ENCODE measurements at regions not wholly inside any gene's neighbourhood (a gene's known extent, or its start where the extent isn't known, plus 50 kb on each side); places are given as distances from the start of the nearest gene placed in this dataset.

DNA sequence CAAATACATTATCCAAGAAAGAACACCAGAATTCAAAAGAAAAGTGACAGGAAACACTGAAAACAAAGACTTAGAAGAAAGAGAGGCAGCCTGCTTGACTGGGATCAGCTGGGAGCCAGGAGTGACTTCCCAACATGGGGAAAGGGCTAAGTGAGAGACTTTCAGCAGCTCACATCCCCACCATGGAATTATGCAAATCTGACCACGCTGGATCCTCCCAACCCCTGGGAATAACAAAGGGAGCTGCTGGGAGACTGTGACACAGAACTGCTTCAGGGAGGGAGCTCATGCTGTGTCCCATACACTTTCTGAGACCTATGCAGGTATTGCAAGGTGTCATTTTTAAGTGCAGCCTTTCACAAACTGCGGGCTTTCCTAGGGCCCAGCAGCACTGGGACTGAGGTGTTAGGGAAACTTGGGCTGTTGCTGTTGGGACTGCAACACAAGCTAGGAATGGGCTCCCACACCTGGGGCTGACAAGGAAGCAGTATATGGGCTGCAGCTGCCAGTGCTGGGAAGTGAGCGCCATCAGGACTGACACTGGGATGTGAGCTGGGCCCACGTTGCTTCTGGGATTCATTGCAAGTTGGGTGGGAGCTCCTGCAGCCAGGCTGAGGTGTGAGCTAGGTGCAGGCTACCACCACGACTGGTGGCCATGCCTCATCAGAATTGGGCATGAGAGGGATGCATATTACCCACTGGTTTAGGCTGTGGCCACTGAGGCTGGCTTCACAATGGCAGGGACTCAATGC lies 139.1 kb downstream of the KDR start:
- DNase-seq = no peak

DNA sequence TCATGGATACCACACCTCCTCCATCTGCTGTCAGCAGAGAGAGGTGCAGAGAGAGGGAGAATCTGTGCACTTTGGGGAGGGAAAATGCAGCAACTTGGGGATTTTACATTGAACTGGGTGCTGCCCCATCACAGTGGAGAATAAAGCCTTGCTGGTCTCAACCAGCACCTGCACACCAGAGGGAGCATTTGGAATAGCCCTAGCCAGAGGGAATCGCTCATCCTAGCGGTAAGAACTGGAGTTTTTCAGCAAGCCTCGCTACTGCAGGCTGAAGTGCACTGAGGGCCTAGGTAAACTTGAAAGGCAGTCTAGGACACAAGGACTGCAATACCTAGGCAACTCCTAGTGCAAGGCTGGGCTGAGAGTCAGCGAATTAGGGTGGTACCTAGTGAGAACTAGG lies 148.7 kb downstream of the KDR start:
- no peak for DNase-seq

DNA sequence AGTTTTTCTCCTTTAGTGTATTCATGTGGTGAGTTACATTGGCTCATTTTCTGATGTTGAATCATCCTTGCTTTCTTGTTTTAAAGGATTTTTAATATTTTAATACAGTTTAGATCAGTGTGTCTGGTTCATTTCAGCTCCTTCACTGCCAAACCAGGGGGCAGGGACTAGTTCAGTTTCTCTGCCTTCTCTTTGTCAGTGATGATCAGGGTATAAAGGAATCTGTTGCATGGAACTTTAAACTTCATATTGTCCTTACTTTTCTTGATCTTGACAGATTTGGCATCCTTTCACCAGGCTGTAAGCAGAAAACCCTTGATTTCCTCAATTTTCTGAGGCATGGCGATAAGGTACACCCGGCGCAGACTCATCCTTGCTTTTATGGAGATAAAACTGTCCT lies 149.4 kb downstream of the KDR start:
- no peak for DNase-seq

DNA sequence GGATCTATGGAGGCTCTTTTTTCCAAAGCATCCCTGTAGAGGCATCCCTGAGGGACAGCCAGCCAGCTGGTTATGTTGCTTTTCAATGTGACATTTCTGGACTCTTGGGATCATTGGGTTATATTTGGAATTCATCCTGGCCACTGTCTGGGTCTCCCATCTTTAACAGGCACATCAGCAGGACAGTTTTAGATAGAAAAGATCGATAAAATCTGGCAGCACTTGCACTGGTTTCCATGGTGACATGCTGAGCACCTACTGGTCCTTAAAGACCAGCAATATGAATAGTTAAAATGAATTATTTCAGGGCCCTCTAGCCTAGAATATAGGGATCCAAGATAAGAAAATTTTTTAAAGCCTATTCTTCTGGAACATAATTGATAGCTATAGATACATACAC lies 151.6 kb downstream of the KDR start:
- DNase-seq = no peak

DNA sequence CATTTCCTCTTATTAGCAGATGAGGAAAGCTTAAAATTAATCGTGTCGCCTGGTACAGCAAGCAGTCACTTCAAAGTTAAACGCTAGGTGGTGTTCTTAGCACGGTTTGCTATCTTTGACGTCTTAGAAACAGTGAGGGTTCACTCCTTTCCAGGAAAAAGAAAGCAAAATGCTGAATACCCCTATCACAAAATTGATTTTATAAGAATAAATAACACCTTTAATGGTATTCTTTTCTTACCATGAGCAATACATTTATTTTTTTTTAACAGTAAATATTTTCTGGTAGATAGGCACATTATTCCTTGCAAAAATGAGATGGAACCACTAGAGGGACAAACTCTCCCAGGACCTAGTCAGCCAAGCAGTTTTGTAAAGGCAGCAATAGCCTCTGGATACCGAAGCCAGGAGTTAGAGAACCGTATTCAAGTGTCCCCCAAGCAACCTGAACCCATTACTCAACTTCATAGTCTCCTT lies 153.9 kb downstream of the KDR start:
- DNase-seq = no peak

DNA sequence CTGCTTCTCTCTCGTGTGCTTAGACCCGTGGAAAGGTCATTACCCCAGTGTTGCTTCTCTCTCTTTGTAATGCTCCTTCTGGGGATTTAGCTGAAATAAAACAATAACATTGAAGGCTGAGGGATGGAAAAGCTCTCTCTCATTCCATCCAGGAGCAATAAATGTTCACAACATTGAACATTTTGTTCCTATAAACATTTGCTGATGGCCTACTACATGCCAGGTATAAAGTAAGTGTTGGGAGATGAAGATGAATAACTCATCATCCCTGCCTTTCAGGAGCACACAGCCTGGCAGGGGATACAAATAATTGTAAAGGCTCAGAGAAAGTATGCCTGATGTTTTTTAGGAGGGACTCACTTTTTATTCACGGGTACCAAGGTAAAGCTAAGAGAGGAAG lies 158.1 kb downstream of the KDR start:
- no peak for DNase-seq

DNA sequence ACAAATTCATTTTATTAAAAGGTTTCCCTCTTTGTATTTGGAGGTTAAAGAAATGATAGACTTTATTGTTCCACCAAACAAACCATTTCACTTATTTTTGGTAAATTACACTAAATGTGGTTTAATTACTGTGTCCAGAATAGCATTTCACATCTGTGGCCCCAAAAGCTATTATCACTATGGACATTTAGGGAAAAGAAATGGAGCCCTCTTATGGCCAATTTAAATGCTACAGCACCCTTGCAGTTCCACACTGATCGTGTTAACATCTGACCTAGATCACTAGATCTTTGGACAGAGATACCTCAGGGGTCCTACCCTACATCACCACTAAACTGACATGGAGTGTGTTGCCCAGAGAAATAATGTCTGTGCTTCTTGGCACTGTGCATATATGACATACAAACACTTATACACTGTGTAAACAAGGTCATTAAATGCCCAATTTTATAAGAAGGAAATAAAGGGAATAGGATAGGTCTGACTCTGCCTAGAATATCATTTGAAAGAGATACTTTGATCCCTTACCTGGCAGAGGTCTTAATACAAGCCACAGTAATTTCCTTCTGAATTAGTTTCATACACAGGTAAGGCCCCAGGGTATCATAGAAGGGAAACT lies 163.9 kb downstream of the KDR start:
- DNase-seq = no peak

DNA sequence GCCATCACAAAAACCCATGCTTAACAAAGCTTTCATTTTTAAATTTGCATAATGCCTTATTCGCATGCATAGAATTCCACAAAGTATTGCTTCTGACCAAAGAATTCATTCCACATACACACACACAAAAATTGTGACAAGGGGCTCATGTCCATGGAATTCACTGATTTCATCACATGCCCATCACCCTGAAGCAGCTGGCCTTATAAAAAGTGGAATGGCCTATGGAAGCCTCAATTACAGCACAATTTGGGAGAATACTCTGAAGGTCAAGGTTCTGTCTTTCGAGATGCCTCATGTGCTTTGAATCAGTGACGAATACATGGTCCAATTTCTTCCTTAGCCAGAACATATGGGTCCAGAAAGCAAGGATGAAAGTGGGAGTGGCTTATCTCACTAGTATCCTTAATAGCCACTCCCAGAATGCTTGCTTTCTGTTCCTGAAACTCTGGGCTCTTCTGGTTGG lies 165.7 kb downstream of the KDR start:
- no peak for DNase-seq

DNA sequence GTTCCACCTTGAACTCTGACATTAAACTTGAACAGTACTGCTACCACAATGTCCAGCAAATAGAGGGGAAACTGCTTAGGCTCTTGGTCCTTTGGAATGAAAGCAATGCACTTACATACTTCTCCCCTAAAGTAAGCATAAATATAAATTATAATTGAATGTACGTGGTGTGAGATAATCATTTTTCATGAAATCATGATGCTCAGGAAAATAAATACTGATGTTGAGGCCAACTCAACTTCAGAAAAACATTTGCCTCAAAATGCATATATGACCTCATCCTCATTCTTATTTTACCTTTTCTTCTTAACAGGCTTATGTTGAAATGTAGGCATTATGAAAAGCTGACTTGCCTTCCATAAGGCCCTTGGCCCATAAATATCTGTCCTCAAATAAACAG lies 166.3 kb downstream of the KDR start:
- no peak for DNase-seq

DNA sequence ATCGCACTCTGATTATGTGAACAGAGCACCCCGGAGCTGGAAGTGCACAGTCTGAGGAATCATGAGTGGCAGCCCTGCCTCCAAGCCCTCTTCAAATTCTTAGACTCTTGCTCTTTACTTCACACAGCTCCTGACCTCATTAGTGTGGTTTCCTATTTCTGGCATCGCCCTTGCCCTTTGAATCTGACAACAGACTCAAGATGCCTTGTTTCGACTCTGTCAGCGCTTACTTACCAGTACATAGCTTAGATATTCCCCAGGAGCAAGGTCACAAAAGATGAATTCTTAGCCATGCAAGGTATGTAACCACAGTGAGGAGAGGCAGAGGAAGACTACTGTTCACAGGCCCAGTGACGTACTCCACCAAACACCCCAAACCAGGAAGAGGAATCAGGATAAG lies 167.2 kb downstream of the KDR start:
- DNase-seq = no peak

DNA sequence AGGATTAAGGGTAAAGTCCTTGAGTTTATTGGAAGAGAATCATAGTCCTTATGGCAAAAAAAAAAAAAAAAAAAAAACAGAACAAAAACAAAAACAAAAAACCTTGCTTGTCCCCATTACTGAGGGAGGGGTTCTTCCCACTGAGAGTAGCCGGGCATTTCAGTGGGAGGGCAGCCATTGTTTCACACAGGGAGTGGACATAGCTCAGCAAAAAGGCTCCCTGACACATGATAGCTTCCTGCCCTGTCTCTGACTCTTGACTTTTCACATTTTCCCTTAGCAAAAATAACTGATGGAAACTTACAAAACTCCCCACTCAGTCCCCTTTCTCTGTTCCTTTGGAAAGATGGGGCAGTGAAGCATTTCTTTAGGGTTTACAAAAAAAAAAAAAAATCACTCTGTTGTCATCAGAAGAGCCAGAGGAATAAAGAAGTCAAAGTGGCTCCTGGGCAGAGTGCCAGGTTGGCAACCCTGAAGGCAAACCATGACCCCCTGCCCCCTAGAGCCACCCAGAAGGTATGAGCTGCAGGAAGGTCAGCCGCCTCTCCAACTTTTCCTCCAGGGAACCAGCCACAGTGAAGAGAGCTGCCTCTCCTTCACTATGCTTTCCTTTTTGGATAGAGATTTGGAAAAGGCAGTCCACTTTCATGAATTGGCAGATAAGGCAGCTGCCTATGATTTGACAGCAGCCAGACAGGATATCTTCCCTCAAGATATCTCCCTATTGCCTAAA lies 170.6 kb downstream of the KDR start:
- no peak for DNase-seq

DNA sequence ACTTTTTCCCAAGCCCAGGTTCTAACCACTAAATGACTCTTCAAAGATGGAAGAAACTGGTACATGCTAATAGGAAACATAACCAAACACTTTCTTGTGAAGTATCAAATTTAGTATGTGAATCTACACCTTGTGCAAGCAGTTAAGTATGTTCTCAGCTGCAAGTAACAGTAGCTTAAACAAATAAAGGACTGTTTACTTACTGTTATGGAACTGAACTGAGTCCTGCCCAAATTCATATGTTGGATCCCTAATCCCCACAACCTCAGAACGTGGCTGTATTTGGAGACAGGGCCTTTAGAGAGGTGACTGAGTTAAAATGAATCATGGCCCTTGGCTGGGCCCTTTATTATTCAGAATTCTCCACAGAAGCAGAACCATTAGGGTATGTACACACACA lies 178.7 kb downstream of the KDR start:
- DNase-seq = no peak

DNA sequence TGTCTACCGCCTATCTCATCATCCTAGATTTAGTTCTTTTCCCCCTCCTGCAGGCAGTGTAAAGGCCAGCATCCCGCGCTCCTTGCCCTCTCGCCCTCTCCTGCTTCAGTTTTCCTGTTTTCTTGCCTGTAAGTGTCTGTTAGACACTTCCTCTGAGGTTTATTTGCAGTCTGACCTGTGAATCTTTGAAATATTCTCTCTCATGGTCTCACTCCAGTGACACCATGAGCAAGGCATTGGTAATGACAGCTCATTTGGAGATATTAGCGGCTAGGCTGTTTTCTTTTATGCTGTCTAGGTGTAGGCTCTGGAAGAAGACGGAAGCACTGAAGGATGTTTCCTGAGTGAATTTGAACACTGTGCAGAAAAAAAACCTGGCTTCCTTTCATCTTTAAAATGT lies 179.6 kb downstream of the KDR start:
- no peak for DNase-seq

DNA sequence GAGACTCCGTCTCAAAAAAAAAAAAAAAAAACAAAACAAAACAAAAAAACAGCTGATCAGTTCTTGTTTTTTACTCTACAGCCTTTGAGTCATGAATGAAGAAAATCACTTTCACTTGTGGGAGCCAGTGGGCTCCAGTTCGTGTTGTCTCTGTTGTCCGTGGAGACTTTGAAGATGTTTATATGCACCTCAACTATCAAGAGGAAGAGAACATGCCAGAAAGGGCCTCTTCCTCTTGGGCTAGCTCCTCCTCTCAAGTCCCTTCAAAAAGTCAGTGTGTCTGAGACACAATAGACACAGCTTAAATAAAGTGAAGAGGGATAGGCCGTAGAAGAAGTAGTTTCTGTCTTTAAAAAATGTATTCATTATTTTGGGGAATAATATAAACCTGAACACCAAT lies 182.7 kb downstream of the KDR start:
- DNase-seq = peak; percentile 52

DNA sequence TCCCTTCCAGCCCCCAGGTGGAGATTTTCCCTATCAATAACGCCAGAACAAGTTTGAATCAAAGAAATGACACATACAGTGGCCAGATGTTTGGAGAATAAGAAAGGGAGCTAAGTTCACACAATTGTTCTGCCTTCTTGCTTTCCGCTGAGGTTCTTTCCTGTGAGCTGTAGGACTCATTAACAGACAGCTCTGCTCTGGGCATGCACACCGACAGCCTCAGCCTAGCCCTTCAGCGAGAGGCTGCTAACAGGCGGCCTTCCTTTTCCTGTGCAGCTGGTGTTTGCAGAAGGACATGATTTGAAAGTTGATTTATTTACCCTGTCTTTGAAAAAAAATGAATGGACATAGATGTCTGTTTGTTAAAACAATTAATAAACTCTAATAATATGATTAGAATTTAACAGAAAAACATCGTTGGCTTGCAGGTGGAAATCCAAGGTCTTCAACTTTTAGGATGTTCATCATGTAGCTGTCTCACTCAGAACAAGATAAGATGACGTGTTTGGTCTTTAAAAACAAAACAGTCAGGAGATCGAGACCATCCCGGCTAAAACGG lies 183.3 kb downstream of the KDR start:
- peak; percentile 55 for DNase-seq

DNA sequence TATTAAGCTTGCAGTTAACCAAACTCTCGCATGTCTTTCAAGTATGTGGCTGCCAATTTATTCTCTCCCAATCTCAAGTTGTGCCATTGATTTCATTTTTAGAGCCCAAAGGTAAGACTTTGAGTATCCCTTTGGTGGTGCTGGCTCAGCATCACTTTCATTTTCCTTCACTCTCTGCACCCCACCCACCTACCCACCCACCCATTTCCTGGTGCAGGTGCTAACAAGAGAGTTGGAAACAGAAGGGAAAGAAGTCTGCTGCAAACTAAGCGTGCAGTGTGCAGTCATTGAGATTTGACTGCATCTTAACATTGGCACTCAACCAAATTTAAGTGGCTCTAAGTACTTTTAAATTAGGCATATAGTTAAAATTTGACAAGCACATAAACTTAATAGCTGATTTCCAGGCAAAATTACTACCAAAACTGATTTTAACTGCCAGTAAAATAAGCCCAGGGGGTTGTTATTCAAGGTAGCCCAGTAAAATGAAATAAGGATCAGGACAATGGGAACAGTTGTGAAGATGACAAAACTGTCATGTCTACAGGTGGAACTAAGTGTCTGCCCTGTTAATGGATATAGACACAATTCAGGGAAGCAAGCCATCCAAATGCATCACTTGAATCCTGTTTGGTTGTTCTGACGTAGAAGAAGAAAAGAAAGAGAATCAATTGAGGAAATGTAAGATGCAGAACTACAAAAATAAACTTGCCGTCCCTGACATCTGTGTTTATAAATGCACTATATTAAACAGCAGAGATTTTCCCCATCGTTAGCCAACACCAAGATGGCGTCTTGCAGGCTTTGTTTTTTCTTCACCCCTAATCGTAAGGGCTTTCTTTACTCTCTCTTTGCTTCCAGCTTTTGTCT lies 184.2 kb downstream of the KDR start:
- DNase-seq = peak; percentile 51

DNA sequence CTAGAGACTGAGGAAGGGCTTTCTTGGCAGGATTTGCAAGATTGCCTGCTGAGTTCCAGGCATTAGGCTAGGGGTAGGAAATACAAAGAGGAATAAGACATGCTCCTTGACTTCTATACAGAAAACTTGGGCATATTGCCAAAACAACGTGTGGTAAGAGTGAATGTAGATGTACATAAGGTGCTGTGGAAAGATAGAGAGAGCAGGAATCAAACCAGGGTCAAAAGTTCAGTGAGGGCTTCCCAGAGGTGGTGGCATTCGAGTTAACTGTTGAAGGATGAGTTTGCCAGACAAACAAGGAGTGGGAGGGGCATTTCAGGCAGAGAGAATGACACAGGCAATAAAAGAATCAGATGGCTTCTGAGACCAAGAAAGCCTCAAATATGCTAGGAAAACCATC lies 187.9 kb downstream of the KDR start:
- DNase-seq = no peak

DNA sequence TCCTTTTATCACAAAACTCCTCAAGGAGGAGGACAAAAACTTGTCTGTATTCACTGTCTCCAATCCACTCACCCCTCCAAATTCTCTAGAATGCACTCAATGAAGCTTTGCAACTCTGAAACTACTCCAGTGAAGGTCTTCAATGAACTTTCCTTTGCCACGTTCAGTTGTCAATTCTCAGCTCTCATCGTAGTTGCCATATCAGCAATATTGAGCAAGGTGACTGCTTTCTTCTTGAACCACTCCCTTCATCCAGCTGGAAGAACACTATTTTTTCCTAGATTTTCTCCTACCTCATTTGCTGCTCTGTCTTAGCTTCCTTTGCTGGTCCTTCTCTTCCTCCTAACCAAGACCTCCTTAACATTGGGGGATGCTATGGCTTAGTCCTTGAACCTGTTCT lies 191.8 kb downstream of the KDR start:
- DNase-seq = no peak

DNA sequence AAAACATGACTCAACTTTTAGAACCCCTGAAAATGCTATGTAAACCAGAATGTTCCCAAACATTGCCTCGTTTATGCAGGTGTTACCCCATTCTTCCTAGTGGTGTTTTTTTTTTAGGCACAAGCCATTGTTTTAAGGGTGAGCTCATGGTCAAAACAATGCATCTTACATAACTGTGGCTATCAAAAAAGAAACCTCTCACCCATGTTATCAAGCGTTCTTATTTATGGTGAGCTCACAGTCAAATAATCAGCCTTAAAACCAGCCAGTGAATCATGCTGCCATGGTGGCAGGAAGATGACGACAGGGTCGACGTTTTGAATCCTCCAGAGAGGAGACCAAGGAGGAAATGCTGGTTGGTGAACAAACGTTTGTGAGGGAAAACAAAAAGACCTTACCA lies 195.2 kb downstream of the KDR start:
- DNase-seq = no peak

DNA sequence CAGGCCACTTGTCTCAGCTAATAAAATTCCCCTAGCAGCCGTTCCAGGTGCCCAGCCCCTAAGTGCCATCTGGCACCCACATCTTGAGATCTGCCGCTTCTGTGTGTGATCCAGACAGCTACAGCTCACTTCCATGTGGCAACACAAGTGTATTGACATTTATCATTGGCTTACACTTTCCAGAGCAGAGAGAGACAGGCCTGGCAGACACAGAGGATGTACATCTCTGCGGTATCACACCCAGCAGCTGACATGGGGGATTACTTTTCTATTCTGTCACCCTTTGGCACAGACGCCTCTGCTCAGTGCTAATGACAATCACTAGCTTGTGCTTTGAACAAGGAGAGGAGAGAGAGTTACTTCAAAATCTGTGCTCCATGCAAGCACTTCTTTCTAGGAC lies 195.9 kb downstream of the KDR start:
- DNase-seq = no peak

DNA sequence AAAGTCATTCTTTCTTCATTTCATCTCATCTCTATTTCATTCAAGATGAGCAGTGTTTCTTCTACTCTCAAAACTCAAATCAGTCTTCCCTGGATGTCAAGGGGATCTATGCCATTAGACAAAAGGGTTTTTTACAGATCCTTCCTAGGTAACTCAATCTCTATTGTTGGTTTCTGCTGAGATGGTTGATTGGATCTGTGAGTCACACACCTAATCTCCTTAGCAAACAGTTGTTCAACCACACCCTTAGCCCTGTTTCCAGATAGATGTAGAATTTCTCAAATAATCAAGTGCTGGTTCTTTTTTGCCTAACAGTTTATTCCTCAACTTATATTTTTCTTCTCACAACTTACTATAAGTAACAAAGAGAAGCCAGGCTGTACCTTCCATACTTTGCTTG lies 200.5 kb downstream of the KDR start:
- no peak for DNase-seq

DNA sequence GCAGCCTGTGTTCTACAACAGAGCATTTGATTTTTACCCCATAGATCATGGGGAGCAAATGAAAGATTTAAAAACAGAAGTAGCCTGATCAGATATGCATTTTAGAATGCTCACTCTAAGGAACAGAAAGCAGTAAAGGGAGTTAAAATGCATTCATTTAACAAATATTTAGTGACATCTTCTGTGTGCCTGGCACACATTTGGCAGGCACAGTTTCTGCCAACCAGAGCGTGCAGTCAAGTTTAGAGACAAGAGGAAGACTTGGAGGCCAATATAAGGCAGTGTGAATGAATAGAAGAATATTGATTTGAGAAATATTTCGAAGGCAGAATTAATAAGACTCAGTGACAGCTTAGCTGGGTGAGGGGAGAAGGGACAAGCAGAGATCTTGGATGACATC lies 210.1 kb downstream of the KDR start:
- no peak for DNase-seq

DNA sequence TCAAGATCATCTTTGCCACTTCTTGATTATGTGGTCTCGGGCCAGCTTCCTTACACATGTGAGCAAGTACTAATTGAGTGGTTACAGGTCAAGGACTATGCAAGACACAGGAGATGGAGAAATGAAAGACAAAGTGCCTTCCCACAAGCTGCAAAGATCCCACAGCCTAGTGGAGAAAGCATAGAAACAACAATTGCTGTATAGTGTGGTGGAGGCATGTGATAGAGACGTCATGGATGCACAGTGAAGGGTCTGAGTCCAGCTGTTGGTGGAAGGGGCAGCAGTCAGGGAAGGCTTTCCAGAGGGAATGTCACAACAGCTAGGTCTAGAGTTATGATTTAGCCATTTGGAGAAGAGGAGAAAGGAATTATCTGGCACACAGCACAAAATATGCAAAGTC lies 210.6 kb downstream of the KDR start:
- DNase-seq = no peak

Measured in CD4-positive, alpha-beta T cell treated with Interleukin-6 for 4 hours (primary cell).